ENCODE measurements at regions not wholly inside any gene's neighbourhood (a gene's known extent, or its start where the extent isn't known, plus 50 kb on each side); places are given as distances from the start of the nearest gene placed in this dataset.

DNA sequence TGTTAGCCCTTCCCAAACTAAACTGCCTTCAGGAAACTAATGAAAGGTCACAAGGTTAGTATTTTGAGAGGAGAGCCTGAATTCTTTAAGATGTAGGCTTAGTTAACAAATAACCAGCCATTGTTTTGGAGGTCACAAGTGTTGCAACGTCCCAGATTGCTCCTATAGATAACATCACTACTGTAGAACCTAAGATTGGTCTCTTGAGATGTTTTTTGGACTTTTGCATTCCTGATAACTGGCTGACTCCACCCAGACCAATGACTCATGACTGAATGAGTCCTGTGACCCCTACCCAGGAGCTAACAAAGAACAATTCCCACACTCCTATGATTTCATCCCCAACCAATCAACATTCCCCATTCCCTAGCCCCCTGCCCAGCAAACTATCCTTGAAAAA, 178.8 kb downstream of the SCP2D1 start:
- TF ChIP-seq, protein P1, sequence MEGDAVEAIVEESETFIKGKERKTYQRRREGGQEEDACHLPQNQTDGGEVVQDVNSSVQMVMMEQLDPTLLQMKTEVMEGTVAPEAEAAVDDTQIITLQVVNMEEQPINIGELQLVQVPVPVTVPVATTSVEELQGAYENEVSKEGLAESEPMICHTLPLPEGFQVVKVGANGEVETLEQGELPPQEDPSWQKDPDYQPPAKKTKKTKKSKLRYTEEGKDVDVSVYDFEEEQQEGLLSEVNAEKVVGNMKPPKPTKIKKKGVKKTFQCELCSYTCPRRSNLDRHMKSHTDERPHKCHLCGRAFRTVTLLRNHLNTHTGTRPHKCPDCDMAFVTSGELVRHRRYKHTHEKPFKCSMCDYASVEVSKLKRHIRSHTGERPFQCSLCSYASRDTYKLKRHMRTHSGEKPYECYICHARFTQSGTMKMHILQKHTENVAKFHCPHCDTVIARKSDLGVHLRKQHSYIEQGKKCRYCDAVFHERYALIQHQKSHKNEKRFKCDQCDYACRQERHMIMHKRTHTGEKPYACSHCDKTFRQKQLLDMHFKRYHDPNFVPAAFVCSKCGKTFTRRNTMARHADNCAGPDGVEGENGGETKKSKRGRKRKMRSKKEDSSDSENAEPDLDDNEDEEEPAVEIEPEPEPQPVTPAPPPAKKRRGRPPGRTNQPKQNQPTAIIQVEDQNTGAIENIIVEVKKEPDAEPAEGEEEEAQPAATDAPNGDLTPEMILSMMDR (optimal IDR thresholded peaks at IDR 0.05 in 1 of 3, IDR thresholded peaks at IDR 0.05 in 1 of 3, conservative IDR thresholded peaks at IDR 0.05 in 1 of 3; ENCODE audit: extremely low read depth in 1 of 3, insufficient read depth in 2 of 3, low read length in 3 of 3) = no peak
- no peak for TF ChIP-seq EZH2 (IDR thresholded peaks at IDR 0.05; ENCODE audit: low read length)
